ENCODE measurements at regions not wholly inside any gene's neighbourhood (a gene's known extent, or its start where the extent isn't known, plus 50 kb on each side); places are given as distances from the start of the nearest gene placed in this dataset.

- no peak for TF ChIP-seq ZNF274 (IDR thresholded peaks at IDR 0.05; ENCODE audit: low read depth, low read length)
- H3K4me3 ChIP-seq (ENCODE audit: low read length), result no peak overlapping the region
Observed at GRCh38 chr2:128980475-128980874, 661.8 kb upstream of the HS6ST1 start.

DNA sequence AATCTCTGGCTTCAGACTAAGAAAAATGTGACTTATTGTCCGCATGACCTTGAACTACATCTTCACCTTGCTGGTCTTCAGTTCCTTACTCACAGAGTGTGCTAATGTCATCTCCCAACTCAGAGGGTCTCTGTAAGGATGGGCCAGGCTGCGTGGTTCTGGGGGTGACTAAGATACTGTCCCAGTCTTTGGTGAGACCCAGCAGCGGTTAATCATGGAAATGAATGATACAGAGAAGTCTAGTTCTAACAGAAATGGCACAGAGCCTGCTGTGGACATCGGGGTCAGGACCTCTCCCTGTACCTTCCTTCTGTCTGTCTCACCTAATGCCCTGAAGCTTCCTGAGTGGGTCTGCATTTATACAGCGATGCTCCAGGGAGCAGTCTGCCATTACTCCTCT is 662.7 kb upstream of the HS6ST1 start:
- no peak for TF ChIP-seq ZNF274 (IDR thresholded peaks at IDR 0.05; ENCODE audit: low read depth, low read length)
- H3K4me3 ChIP-seq (ENCODE audit: low read length), result no peak overlapping the region

DNA sequence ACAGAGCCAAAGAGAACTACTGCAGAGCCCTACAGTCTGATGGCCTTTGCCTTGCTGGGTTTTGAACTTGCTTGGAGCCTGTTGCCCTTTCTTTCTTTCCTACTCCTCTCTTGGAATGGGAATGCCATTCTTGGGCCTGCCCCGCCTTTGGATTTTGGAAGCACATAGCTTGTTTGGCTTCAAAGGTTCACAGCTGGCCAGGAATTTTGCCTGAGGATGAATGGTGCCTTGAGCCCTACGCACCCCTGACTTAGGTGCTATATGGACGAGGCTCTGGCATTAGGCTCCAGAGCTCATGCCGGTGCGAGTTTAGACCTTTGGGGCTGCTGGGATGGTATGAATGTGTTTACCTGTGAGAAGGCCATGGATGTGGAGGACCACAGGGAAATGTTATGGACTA is 663.3 kb upstream of the HS6ST1 start:
- no peak for TF ChIP-seq ZNF274 (IDR thresholded peaks at IDR 0.05; ENCODE audit: low read depth, low read length)
- no peak overlapping the region for H3K4me3 ChIP-seq (ENCODE audit: low read length)

DNA sequence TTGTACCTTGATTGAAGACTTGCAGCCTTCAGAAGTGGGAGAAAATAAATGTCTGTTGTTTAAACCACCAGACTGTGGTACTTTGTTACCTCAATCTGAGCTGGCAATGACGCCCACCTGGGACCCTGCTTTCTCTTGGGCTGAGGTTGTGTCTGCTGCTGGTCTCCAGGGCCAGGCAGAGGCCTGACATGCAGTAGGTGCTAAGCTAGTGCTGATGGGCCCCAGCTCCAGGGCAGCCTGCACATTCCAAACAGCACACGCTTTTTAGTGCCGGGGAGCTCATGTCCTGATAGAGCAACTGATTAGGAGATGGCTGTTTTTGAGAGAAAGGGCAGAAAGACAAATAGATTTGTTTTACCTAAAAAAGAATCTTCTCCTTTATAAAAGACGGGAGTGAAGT is 664.0 kb upstream of the HS6ST1 start:
- no peak for TF ChIP-seq ZNF274 (IDR thresholded peaks at IDR 0.05; ENCODE audit: low read depth, low read length)
- no peak overlapping the region for H3K4me3 ChIP-seq (ENCODE audit: low read length)

GRCh38 chr2:128983094-128983493 is 664.4 kb upstream of the HS6ST1 start:
- no peak overlapping the region for H3K4me3 ChIP-seq (ENCODE audit: low read length)
- TF ChIP-seq ZNF274 (IDR thresholded peaks at IDR 0.05; ENCODE audit: low read depth, low read length), result no peak

DNA sequence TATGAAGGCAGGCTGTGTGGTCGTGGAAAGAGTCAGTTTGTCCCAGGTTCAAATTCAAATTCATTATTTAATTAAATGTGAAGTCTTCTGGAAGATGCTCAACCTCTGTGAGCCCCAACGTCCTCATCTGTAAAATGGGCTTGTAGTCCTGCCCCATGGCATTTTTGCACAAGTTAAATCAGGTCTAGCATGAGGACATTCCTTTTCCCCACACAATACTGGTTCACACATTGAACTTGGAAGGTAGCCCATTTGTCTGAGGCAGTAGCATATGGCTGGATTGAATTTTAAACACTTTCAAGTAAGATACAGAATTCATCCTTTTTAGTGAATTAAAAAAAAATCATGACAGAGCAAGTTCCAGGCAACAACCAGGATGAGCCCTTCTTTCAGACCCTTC is 665.4 kb upstream of the HS6ST1 start:
- no peak for TF ChIP-seq ZNF274 (IDR thresholded peaks at IDR 0.05; ENCODE audit: low read depth, low read length)
- H3K4me3 ChIP-seq (ENCODE audit: low read length), result no peak overlapping the region

- no peak overlapping the region for H3K4me3 ChIP-seq (ENCODE audit: low read length)
- TF ChIP-seq ZNF274 (IDR thresholded peaks at IDR 0.05; ENCODE audit: low read depth, low read length), result no peak
Observed at GRCh38 chr2:128984855-128985254, 666.2 kb upstream of the HS6ST1 start.

GRCh38 chr2:128986026-128986715 is 667.5 kb upstream of the HS6ST1 start:
- no peak overlapping the region for H3K4me3 ChIP-seq (ENCODE audit: low read length)
- no peak for TF ChIP-seq ZNF274 (IDR thresholded peaks at IDR 0.05; ENCODE audit: low read depth, low read length)

DNA sequence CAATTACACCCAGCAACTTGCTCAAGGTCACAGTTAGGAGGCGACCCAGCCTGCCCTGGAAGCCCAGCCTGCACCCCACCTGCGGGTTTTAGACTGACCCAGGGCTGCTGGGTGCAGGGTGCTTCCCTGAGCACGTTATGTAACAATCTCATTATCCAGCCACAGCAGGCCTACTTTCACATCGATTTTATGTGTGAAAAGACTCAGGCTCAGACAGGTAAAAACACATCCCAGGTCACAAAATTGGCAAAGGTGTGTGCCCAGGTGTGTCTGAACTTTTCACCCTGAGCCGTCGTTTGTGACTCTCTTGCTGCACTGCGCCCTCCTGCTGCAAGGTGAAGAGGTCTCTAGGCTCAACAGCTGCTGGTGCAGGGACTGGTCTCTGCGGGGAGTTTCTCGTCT is 668.2 kb upstream of the HS6ST1 start:
- no peak for TF ChIP-seq ZNF274 (IDR thresholded peaks at IDR 0.05; ENCODE audit: low read depth, low read length)
- H3K4me3 ChIP-seq (ENCODE audit: low read length), result no peak overlapping the region

DNA sequence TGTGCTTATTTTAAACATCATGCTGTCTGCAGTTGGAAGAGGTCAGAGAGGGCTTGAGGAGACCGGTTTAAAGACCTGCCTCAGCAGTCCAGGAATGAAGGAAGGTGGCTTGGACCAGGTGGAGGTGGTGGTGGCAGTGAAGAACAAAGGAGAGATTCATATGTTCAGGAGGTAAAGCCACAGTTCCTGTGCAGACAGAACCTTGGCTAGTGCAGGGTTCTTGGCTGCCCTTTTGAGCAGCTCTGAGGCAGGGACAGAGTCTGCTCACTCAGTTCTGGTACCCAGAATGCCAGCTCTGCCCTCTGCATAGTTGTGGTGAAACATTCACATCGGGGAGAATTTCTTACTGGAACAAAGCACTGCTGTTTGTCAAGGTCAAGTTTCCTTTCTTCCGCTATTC is 669.7 kb upstream of the HS6ST1 start:
- TF ChIP-seq ZNF274 (IDR thresholded peaks at IDR 0.05; ENCODE audit: low read depth, low read length), result no peak
- no peak overlapping the region for H3K4me3 ChIP-seq (ENCODE audit: low read length)

DNA sequence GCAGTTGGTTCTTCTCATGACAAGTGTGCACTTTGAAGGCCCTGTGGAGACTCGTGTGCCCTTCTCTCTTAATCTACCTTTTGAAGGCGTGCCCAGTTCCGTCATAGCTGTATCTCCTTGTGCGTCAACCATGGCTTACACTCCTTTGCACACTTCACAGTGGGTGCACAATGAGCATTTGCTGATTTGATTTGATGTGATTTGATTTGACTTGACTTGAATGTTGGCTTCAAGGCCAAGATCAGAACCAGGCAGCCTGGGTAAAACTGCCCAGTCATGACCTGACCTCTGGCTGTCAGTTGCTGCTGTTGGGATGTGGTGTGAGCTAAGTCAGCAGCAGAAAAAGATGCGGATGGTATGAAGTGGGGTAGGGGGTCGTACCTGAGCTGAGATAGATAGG is 670.3 kb upstream of the HS6ST1 start:
- TF ChIP-seq ZNF274 (IDR thresholded peaks at IDR 0.05; ENCODE audit: low read depth, low read length), result no peak
- H3K4me3 ChIP-seq (ENCODE audit: low read length), result no peak overlapping the region

GRCh38 chr2:128995086-128995485 is 676.4 kb upstream of the HS6ST1 start:
- no peak overlapping the region for H3K4me3 ChIP-seq (ENCODE audit: low read length)
- TF ChIP-seq ZNF274 (IDR thresholded peaks at IDR 0.05; ENCODE audit: low read depth, low read length), result no peak

GRCh38 chr2:128996078-128996477 is 677.4 kb upstream of the HS6ST1 start:
- no peak for TF ChIP-seq ZNF274 (IDR thresholded peaks at IDR 0.05; ENCODE audit: low read depth, low read length)
- no peak overlapping the region for H3K4me3 ChIP-seq (ENCODE audit: low read length)

GRCh38 chr2:128997166-128997866 is 678.6 kb upstream of the HS6ST1 start:
- no peak for TF ChIP-seq ZNF274 (IDR thresholded peaks at IDR 0.05; ENCODE audit: low read depth, low read length)
- H3K4me3 ChIP-seq (ENCODE audit: low read length), result no peak overlapping the region

GRCh38 chr2:129001926-129002325 is 683.3 kb upstream of the HS6ST1 start:
- no peak overlapping the region for H3K4me3 ChIP-seq (ENCODE audit: low read length)
- no peak for TF ChIP-seq ZNF274 (IDR thresholded peaks at IDR 0.05; ENCODE audit: low read depth, low read length)

Measured in GM08714 (cell line).